ENCODE measurements at regions not wholly inside any gene's neighbourhood (a gene's known extent, or its start where the extent isn't known, plus 50 kb on each side); places are given as distances from the start of the nearest gene placed in this dataset.

DNA sequence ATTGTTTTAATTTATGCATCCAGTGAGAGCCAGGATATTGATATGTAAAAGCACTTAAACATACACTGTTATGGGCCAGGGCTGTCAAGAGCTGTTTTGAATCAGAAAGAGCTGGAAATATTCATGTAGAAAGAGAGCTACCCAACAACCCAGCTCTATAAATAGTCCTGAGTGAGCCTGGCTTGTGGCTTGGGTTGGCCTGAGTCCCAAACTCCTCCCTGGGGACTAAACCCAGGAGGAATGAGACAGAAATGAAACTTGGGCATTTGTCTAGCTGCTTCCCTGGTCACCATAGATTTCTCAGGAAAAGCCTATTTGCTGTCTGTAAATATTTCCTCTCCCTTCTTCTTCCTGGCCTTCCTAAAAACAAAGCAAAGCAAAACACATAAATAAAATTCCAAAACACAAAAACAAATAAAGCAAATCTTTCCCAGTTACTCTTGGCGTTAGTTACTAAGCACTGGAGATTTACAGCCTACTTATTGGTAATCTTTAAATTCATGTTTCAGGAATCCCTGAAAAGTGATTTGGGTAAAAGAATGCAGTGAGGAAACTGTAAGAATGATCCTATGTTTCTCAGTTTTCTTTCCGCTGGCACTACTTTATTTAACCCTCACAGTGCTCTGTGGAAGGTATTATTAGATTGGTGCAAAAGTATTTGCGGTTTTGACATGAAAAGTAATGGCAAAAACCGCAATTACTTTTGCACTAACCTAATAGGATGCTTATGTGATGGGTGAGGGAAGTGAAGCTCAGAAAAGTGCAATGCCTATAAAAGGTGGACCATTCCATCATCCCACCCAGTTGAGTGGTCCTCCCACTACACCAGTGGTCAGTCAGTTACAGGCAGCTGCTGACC, 111.8 kb downstream of the CARTPT start:
- DNase-seq = no peak
- Mint-ChIP-seq H3K4me1 (no peaks in the 10 kb centered on the region), H3K27me3 (no peaks in the 10 kb centered on the region), H3K27ac (no peak overlapping the region), H3K4me3 (no peak overlapping the region), H3K36me3 (ENCODE audit: low read depth) (no peaks in the 10 kb centered on the region)
- peaks cover 8% of the 10 kb centered on the region for H3K9me3 ChIP-seq (ENCODE audit: control insufficient read depth, low read length, poor library complexity, severe bottlenecking)
- ATAC-seq = no peak

- ATAC-seq = no peak
Measured at GRCh38 chr5:71832812-71833715, 114.0 kb downstream of the CARTPT start.

DNA sequence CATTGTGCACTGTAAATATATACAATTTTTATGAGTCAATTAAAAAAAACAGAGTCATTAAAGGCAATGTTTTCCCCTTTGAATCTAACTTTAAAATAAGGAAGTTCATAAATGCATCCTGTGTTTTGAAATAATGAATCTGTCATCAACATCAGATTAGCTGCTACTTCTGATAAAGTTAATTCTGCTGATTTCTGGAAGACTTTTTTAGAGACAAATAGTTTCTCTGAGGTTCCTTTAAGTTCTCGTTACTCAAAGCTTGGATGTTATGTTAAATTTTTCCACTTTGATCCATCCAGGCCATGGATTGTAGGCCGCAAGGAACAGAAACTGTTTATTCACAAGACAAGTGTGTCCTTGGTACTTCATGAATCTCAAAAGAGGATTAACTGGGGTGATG, 115.5 kb downstream of the CARTPT start:
- Mint-ChIP-seq H3K4me1 (no peaks in the 10 kb centered on the region), H3K27ac (no peak overlapping the region), H3K27me3 (peaks cover under 1% of the 10 kb centered on the region), H3K36me3 (ENCODE audit: low read depth) (no peaks in the 10 kb centered on the region), H3K4me3 (no peak overlapping the region)
- no peak for DNase-seq
- ATAC-seq = no peak
- no peaks in the 10 kb centered on the region for H3K9me3 ChIP-seq (ENCODE audit: control insufficient read depth, low read length, poor library complexity, severe bottlenecking)

More at GRCh38 chr5:71832812-71833715, 114.0 kb downstream of the CARTPT start:
- no peaks in the 10 kb centered on the region for H3K9me3 ChIP-seq (ENCODE audit: control insufficient read depth, low read length, poor library complexity, severe bottlenecking)
- no peaks in the 10 kb centered on the region for H3K4me1 Mint-ChIP-seq
- H3K27ac Mint-ChIP-seq = no peak overlapping the region
- no peak for DNase-seq
- H3K36me3 Mint-ChIP-seq (ENCODE audit: low read depth) = no peaks in the 10 kb centered on the region
- H3K27me3 Mint-ChIP-seq = no peaks in the 10 kb centered on the region
- no peak overlapping the region for H3K4me3 Mint-ChIP-seq

DNA sequence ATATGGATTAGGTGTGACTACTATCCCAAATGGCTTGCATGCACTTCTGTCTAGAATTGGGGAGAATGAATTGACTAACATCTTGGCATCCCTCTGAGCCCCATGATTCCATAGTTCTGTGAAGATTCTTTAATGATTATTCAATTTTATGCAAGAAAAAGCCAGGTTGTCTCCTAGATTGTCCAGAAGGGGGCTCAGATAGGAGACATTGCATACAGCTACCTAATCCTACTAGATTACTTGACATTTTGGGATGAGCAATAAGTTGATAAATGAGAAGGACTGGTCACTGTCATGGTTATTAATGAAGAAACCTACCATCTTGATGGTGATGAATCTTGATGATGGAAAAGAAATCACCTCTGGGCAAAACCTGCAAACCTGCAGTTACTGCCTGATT, 117.0 kb downstream of the CARTPT start:
- Mint-ChIP-seq H3K4me1 (no peaks in the 10 kb centered on the region), H3K36me3 (ENCODE audit: low read depth) (no peaks in the 10 kb centered on the region), H3K27ac (no peak overlapping the region), H3K4me3 (no peak overlapping the region), H3K27me3 (peaks cover 7% of the 10 kb centered on the region)
- DNase-seq (no peak), ATAC-seq (no peak)
- no peaks in the 10 kb centered on the region for H3K9me3 ChIP-seq (ENCODE audit: control insufficient read depth, low read length, poor library complexity, severe bottlenecking)

DNA sequence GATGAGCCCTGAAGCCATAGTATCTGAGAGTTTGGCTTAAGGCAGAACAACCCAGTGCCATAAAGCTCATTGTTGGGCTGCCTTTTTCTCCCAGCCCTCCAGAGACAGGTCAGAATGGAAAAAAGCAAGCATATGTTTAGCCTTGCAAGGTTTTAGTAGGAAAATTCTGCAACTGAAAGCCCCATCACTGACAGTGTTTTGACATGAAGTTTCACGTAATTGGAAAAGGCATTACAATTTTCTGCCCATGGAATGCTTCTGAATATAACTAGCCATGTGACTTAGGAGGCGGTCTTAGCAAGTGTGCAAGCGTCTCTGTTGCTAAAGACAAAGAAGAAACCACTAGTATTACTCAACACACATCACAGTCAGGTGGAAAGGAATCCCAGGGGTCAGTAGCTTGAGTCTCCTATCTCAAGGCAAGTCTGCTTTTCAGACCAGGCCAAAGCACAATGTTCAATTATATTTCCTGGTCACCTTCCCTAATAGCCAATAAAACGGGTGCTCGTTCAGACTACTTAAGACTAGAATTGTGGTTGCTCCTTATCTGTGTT, 117.6 kb downstream of the CARTPT start:
- no peaks in the 10 kb centered on the region for H3K36me3 Mint-ChIP-seq (ENCODE audit: low read depth)
- H3K27me3 Mint-ChIP-seq = peaks cover 7% of the 10 kb centered on the region
- ATAC-seq = no peak
- no peaks in the 10 kb centered on the region for H3K9me3 ChIP-seq (ENCODE audit: control insufficient read depth, low read length, poor library complexity, severe bottlenecking)
- H3K4me1 Mint-ChIP-seq = no peaks in the 10 kb centered on the region
- DNase-seq = no peak
- no peak overlapping the region for H3K27ac Mint-ChIP-seq
- H3K4me3 Mint-ChIP-seq = no peak overlapping the region

DNA sequence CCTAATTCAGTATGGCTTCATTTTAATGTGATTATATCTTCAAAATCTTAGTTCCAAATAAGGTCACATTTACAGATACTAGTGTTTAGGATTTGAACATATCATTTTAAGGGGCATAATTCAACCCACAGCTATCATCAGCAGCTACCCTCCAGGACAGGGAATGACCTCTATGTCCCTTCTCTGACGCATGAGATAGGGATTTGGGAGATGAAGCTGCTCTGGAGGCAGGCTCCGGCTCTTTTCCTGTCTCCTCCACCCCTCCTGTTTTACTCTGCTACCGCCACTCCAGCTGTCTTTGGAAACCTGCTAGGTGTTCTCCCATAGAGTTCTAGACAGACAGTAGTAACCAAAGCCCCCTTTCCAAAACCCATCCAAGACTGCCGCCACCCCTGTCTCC, 119.2 kb downstream of the CARTPT start:
- Mint-ChIP-seq H3K27me3 (peaks cover 7% of the 10 kb centered on the region), H3K36me3 (ENCODE audit: low read depth) (no peaks in the 10 kb centered on the region), H3K4me3 (no peak overlapping the region)

DNA sequence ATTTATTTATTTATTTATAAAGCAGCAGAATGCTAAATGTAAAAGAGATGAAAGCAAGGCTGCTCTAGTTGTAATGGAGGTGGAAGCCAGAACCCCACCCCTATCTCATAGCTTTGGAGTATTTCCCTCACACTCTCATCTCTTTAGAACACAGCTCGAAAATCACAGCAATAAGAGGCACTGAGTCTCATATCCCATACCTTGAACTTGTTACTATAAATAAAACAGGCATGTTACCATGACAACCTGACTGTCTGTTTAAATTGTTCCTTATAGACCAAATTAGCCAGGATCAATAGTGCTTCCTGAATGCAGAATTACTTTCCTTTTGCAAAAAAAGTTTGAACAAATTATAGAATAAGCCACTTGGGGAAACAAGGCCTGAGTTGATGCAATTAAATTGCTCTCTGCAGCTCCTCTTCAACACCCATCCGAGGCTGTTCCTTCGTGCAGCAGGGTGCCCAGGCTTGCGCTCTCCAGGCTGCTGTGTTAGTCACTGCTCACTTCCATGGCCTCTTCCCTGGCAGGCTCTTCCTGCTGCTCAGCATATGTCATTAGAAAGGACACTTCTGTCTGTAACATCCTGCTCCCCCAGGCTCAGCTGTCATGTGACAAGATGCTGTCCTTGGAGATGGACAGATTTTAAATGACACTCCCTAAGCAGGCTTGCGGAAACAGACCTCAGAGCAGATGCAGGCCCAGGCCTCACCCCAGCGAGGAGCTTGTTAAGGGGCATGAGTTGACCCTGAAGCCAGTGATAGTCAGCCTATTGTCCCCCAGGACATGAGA, 120.2 kb downstream of the CARTPT start:
- no peaks in the 10 kb centered on the region for H3K4me1 Mint-ChIP-seq
- H3K36me3 Mint-ChIP-seq (ENCODE audit: low read depth) = no peaks in the 10 kb centered on the region
- ATAC-seq = no peak
- peaks cover 7% of the 10 kb centered on the region for H3K27me3 Mint-ChIP-seq
- no peaks in the 10 kb centered on the region for H3K9me3 ChIP-seq (ENCODE audit: control insufficient read depth, low read length, poor library complexity, severe bottlenecking)
- no peak overlapping the region for H3K27ac Mint-ChIP-seq
- no peak for DNase-seq
- H3K4me3 Mint-ChIP-seq = no peak overlapping the region

More for the DNA sequence above, 119.2 kb downstream of the CARTPT start:
- ATAC-seq = no peak
- Mint-ChIP-seq H3K27ac (no peak overlapping the region), H3K4me1 (no peaks in the 10 kb centered on the region)
- no peak for DNase-seq
- no peaks in the 10 kb centered on the region for H3K9me3 ChIP-seq (ENCODE audit: control insufficient read depth, low read length, poor library complexity, severe bottlenecking)

DNA sequence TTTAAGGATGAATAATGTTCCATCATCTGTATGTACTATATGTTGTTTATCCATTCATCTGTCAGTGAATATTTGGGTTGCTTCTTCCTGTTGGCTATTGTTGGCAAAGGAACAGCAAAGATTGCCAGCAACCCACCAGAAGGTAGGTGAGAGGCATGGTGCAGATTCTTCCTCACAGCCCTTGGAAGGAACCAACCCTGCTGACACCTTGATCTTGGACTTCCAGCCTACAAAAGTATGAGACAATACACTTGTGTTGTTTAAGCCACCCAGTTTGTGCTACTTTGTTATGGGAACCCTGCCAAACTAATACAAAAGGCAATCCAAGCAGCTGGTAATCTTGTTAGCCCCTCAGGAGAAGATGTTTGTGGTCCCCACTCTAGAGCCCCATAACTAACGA, 122.0 kb downstream of the CARTPT start:
- Mint-ChIP-seq H3K27ac (no peak overlapping the region), H3K36me3 (ENCODE audit: low read depth) (no peaks in the 10 kb centered on the region), H3K4me3 (no peak overlapping the region), H3K27me3 (peaks cover 7% of the 10 kb centered on the region), H3K4me1 (no peaks in the 10 kb centered on the region)
- no peaks in the 10 kb centered on the region for H3K9me3 ChIP-seq (ENCODE audit: control insufficient read depth, low read length, poor library complexity, severe bottlenecking)
- DNase-seq (no peak), ATAC-seq (no peak)

- no peaks in the 10 kb centered on the region for H3K4me1 Mint-ChIP-seq
- DNase-seq = no peak
- no peak overlapping the region for H3K27ac Mint-ChIP-seq
- no peaks in the 10 kb centered on the region for H3K9me3 ChIP-seq (ENCODE audit: control insufficient read depth, low read length, poor library complexity, severe bottlenecking)
- no peak overlapping the region for H3K4me3 Mint-ChIP-seq
- H3K27me3 Mint-ChIP-seq = peaks cover 7% of the 10 kb centered on the region
- H3K36me3 Mint-ChIP-seq (ENCODE audit: low read depth) = no peaks in the 10 kb centered on the region
- ATAC-seq = no peak
Measured at GRCh38 chr5:71843111-71843510, 124.0 kb downstream of the CARTPT start.

DNA sequence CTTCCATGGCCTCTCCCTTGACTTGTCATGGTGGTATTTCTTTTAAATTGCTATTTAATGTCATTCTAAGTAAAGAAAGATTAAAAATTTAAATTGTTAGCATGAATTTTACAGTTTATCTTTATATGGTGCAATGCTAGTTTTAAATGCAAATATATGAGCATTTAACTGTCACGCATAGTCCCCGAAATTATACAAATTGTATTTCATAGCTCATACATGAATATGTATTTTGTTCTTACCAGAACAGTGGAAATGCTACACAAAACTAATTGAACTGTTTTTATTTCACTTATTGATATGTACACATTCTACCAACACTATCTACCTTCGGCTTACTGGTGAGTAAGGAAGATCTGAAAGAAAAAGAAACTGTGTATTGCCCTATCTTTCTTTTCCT, 125.8 kb downstream of the CARTPT start:
- Mint-ChIP-seq H3K36me3 (ENCODE audit: low read depth) (no peaks in the 10 kb centered on the region), H3K4me3 (no peak overlapping the region), H3K27me3 (peaks cover 4% of the 10 kb centered on the region), H3K4me1 (no peaks in the 10 kb centered on the region), H3K27ac (no peak overlapping the region)
- DNase-seq (no peak), ATAC-seq (no peak)
- no peaks in the 10 kb centered on the region for H3K9me3 ChIP-seq (ENCODE audit: control insufficient read depth, low read length, poor library complexity, severe bottlenecking)

- Mint-ChIP-seq H3K4me3 (no peak overlapping the region), H3K4me1 (no peaks in the 10 kb centered on the region), H3K36me3 (ENCODE audit: low read depth) (no peaks in the 10 kb centered on the region), H3K27ac (no peak overlapping the region), H3K27me3 (peaks cover 26% of the 10 kb centered on the region)
- no peaks in the 10 kb centered on the region for H3K9me3 ChIP-seq (ENCODE audit: control insufficient read depth, low read length, poor library complexity, severe bottlenecking)
- no peak for DNase-seq
- ATAC-seq = no peak
Measured at GRCh38 chr5:71859515-71859914, 140.4 kb downstream of the CARTPT start.

DNA sequence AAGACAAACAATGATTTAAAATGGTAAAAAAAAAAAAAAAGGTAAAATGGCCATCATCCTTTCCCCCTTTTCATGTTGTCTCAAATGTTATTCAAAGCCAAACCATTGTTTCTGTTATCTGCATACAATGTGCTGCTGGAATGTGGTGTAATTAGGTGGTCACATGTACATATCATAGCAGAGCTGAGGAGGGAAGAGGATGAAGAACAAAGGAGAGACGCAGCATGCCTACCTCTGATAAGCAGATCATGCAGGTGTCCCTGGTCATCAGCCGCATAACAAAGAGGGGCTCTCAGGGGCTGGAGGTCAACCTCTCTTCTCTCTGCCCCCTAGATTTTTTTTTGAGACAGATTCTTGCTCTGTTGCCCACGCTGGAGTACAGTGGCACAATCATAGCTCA, 141.0 kb downstream of the CARTPT start:
- ATAC-seq (no peak), DNase-seq (no peak)
- no peak overlapping the region for H3K27ac Mint-ChIP-seq
- no peaks in the 10 kb centered on the region for H3K4me1 Mint-ChIP-seq
- H3K9me3 ChIP-seq (ENCODE audit: control insufficient read depth, low read length, poor library complexity, severe bottlenecking) = no peaks in the 10 kb centered on the region
- peaks cover 31% of the 10 kb centered on the region for H3K27me3 Mint-ChIP-seq
- no peak overlapping the region for H3K4me3 Mint-ChIP-seq
- no peaks in the 10 kb centered on the region for H3K36me3 Mint-ChIP-seq (ENCODE audit: low read depth)

- no peaks in the 10 kb centered on the region for H3K9me3 ChIP-seq (ENCODE audit: control insufficient read depth, low read length, poor library complexity, severe bottlenecking)
- no peak for DNase-seq
- peaks cover 43% of the 10 kb centered on the region for H3K27me3 Mint-ChIP-seq
- H3K36me3 Mint-ChIP-seq (ENCODE audit: low read depth) = no peaks in the 10 kb centered on the region
- no peak overlapping the region for H3K27ac Mint-ChIP-seq
- H3K4me1 Mint-ChIP-seq = no peaks in the 10 kb centered on the region
- H3K4me3 Mint-ChIP-seq = no peak overlapping the region
- no peak for ATAC-seq
Measured at GRCh38 chr5:71861682-71862081, 142.6 kb downstream of the CARTPT start.
